GM19035 (cell line): ENCODE measurements at regions not wholly inside any gene's neighbourhood (a gene's known extent, or its start where the extent isn't known, plus 50 kb on each side); places are given as distances from the start of the nearest gene placed in this dataset.
"Not testable (repeated sequence)": the region's sequence is repeated elsewhere in the genome, so short reads cannot be mapped to it uniquely, and the experiment has no call there.

Source experiments
- ATAC-seq: cut with Tn5 transposase; IDR thresholded peaks from one replicate; pipeline ENCODE4 v1.9.1; 2021; ENCODE audit not compliant: unreplicated experiment

DNA sequence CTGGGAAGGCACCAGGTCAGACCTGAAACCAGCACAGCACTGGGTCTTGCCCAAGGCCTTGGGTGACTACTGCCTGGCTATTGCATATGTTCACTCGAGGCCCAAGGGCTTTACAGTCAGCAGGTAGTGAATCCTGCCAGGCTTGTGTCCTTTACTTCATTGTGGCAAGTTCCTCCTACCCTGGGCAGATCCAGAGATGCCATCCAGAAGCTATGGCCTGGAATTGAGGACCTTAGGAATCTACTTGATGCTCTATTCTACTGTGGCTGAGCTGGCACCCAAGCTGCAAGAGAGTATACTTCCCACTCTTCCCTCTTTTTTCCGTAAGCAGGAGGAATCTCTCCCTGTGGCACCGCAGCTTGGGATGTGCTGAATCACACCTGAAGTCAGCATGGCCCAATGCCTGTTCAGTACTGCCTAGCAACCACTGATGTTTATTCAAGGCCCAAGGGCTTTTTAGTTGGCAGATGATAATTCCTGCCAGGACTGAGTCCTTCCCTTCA, 246.7 kb upstream of the CTBP2 start:
- no peak for ATAC-seq

- not testable (repeated sequence) for ATAC-seq
These were observed 244.5 kb upstream of the CTBP2 start for GRCh38 chr10:125404902-125405301.

GRCh38 chr10:125401462-125401861, 241.1 kb upstream of the CTBP2 start:
- no peak for ATAC-seq

DNA sequence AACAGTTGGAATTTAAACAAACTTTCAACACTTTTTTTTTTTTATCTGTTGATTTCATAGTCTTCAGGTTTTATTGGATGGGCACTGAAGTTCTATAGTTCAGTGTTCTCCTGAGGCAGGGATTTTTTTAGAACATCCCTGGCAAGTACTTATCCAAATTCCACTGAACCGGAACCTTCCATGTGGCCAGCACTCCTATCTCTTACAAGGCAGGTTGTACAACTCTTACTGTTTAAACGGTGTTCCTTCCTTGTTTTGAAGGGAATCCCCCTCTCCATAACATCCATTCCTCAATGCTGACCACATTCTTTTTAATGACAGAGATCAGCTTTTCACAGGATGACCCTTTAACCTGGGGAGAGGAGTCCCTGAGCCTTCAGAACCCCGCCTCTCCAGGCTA, 238.9 kb upstream of the CTBP2 start:
- no peak for ATAC-seq

DNA sequence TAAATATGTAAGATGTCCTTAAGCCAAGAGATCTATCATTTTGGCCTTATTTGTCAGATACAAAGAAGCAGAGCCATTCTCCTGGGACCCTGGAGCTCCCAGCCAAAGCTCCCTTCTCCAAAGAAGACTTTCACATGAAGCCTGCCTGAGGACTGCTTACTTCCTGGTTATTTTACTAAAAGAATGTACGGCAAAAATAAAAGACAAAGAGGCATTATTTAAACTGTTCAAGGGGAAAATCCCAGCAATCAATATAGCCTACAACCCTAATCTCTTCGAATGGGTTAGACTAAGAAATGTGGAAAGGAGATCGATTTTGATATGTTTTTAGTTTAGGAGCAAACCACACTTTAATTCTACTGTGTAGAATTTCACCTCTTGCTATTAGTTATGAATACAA, 237.9 kb upstream of the CTBP2 start:
- no peak for ATAC-seq

DNA sequence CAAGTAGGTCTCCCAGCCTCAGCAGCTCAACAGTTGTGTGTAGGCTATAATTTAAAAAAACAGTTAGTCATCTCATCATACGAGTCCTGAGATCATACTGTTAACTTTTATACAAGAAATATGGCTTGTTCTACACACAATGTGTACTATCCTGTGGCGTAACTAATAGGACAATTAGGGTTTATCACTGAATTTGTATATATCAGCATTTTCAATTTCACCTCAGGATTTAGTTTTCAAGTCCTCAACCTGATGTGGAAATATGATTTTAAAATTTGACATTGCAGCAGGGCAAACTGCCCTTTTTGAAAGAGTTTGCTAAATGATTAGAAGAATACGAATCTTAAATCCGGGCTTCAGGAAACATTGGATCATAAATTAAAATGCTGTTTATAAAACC, 237.2 kb upstream of the CTBP2 start:
- ATAC-seq: no peak

- ATAC-seq: no peak
These were observed 236.3 kb upstream of the CTBP2 start for GRCh38 chr10:125396676-125397075.

DNA sequence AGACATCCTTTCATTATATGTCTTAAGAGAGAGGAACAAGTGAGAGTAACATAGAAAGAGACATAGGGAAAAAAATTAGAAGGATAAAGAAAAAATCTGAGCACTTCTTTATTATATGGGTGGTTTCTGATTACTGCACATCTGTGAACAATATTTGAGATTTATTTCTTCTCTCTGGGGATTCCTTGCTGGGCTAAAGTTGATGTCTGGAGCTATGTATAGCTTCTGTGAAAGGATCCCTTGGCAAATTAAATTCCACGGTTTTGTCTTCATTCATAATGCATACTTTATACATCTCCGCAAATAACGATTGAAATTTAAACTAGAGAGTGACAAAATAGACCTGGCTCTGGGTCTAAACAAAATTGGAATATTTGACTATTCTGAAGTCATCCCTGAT, 232.2 kb upstream of the CTBP2 start:
- no peak for ATAC-seq

GRCh38 chr10:125392154-125392553, 231.8 kb upstream of the CTBP2 start:
- no peak for ATAC-seq

- ATAC-seq: no peak
These were observed 229.3 kb upstream of the CTBP2 start for GRCh38 chr10:125389648-125390047.

DNA sequence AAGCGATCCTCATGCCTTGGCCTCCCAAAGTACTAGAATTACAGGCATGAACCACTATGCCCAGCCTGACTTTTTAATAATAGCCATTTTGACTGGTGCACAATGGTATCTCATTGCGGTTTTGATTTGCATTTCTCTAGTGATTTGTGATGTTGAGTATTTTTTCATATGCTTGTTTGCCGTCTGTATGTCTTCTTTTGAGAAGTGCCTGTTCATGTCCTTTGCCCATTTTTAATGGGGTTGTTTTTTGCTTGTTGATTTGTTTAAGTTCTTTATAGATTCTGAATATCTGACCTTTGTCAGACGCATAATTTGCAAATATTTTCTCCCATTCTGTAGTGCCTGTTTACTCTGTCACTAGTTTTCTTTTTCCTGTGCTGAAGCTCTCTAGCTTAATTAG, 219.2 kb upstream of the CTBP2 start:
- no peak for ATAC-seq

- no peak for ATAC-seq
These were observed 217.0 kb upstream of the CTBP2 start for GRCh38 chr10:125377368-125377767.

DNA sequence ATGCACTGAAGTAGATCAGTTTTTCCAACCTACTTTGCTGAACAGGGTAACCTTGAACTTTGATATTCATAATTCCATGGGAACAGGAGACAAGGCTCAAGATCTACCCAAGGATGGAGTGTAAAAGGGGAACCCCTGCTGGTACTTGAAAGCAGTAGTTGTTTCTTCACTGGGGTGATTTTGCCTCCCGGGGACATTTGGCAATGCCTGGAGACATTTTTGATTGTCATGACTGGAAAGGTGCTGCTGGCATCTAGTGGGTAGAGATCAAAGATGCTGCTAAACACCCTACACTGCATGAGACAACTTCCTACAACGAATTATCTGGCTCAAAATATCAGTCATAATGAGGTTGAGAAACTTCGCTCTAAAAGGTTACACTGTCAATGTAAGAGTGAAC, 214.8 kb upstream of the CTBP2 start:
- no peak for ATAC-seq

DNA sequence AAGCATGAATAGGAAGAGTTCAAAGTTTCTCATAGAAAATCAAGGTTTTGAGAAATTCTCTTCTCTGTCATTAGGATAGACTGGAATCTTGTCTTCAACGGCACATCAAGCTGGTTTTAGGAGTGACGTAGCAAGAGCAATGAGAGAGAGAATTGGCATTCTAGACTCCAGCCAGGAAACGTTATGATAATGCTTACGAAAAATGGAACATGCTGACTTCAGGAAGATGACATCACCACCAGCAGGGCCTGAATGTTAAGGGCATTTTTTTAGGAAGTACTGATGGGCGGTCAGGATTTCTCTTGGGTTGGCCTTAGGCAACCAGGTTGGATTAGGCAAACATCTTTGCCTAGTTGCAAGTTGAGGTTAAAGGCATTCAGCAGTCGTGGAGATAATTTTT, 213.2 kb upstream of the CTBP2 start:
- ATAC-seq: no peak

DNA sequence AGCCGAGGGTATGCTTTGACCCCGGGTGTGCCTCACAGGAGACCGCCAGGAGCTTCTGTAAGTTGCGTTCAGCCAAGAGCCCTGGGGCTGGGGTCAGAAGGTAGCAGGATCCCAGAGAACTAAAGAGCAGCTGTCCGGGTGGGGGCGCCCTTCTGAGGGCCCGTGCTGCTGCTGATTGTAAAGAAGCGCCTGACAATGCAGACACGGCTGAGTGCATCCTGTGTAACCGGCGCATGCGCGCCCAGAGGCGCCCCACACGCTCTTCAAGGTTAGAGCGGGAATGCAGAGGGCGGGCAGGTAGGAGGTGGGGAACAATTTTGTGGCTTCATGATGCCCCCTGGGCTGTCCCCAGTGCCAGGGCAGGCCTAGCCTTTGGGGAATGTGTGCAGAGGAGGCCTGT, 210.2 kb upstream of the CTBP2 start:
- no peak for ATAC-seq

- ATAC-seq: no peak
These were observed 209.3 kb upstream of the CTBP2 start for GRCh38 chr10:125369382-125370326.

GRCh38 chr10:125368146-125368545, 207.8 kb upstream of the CTBP2 start:
- ATAC-seq: no peak

DNA sequence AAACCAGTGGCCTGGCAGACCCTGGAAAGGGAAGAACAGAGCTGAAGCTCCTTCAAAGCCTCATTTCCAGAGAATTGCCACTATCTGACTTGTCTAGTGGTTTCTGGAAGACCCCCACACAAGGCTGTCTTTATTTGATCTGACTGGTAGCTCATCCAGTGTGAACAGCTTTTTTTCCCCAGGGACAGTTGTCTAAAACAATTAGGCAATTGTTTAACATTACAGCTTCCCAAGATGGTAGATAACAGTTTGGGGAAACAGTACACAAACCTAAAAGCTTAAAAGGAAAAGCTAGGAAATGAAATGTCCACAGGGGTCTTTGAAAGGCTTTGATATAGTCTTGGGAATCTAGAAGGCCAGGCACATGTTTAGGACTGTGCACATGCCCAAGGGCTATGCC, 203.4 kb upstream of the CTBP2 start:
- no peak for ATAC-seq

GRCh38 chr10:125362950-125363349, 202.6 kb upstream of the CTBP2 start:
- ATAC-seq: no peak

- ATAC-seq: no peak
These were observed 199.0 kb upstream of the CTBP2 start for GRCh38 chr10:125359401-125359800.

- ATAC-seq: no peak
These were observed 195.3 kb upstream of the CTBP2 start for GRCh38 chr10:125355657-125356056.

- ATAC-seq: no peak
These were observed 190.2 kb upstream of the CTBP2 start for GRCh38 chr10:125350519-125350918.

DNA sequence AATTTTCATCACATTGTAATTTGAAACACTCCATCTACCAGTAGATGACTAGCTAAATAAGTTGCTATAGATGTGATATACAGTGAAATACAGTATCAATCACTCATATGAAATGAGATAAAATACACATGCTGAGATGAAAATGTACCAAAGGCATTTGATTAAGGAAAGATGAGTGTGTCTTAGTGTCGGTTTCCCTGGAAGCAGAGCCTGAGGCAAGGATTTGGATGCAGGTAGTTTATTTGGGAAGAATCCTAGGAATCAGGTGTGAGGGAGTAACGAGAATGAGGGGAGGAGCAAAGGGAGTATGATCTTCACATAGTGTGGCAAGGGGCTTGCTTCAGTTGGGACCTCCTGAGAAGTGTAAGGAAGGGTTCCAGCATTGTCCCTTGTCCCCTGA, 188.2 kb upstream of the CTBP2 start:
- no peak for ATAC-seq
